ENCODE measurements at regions not wholly inside any gene's neighbourhood (a gene's known extent, or its start where the extent isn't known, plus 50 kb on each side); places are given as distances from the start of the nearest gene placed in this dataset.

- TF ChIP-seq CTCF (IDR thresholded peaks at IDR 0.05) = no peak
- TF ChIP-seq POLR2A (IDR thresholded peaks at IDR 0.05) = no peak
Observed at GRCh38 chr11:107222431-107222830, 204.2 kb upstream of the GUCY1A2 start.
